Activated T-helper 9 cell treated with anti-CD3 and anti-CD28 coated beads, Interleukin-2, amount 50 U/mL, for 16 hours (primary cell): ENCODE measurements at regions not wholly inside any gene's neighbourhood (a gene's known extent, or its start where the extent isn't known, plus 50 kb on each side); places are given as distances from the start of the nearest gene placed in this dataset.
"Not testable (repeated sequence)": the region's sequence is repeated elsewhere in the genome, so short reads cannot be mapped to it uniquely, and the experiment has no call there.

Experiments used
- DNase-seq: peaks from one replicate; pipeline ENCODE4 v3.0.0-alpha.2; 2020; ENCODE audit warnings: low read depth

GRCh38 chr10:33473688-33474087 is 139.2 kb upstream of the NRP1 start:
- DNase-seq: no peak

DNA sequence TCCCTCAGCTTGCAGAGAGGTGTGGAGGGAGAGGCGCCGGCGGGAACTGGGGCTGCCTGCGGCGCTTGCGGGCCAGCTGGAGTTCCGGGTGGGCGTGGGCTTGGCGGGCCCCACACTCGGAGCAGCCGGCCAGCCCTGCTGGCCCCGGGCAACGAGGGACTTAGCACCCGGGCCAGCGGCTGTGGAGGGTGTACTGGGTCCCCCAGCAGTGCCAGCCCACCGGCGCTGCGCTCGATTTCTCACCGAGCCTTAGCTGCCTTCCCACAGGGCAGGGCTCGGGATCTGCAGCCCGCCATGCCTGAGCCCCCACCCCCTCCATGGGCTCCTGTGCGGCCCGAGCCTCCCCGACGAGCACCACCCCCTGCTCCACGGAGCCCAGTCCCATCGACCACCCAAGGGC is 133.5 kb upstream of the NRP1 start:
- DNase-seq: not testable (repeated sequence)

DNA sequence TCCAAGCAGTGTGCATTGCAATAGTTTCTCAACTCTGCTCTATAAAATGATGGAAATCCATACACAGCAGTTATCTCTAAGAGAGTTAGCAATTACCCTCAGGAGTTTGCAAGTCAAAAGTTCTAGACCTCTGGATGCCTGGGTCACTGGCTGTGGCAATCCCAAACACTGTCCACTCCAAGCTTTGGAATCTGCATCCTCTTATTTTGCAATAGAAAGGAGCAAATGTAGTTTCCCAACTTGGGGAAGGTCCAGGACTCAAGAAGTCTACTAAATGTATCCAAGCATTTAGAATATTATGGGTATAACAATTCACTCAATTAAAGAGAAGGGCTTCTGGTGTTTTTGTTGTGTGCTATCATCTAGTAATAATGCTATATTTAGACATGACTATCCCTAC is 131.3 kb upstream of the NRP1 start:
- DNase-seq: no peak

- DNase-seq: no peak
These were observed 128.5 kb upstream of the NRP1 start for GRCh38 chr10:33463011-33463410.

DNA sequence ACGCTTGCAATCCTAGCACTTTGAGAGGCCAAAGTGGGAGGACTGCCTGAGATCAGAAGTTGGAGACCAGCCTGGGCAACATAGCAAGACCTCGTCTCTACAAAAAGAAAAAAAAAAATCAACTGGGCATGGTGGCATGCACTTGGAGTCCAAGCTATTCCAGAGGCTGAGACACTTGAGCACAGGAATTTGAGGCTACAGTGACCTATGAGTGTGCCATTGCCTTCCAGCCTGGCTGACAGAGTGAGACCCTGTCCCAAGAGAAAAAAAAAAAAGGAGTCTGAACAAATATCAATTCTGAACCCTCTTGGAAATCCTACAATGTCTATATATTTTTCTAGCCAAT is 126.8 kb upstream of the NRP1 start:
- no peak for DNase-seq

GRCh38 chr10:33460505-33461294 is 126.2 kb upstream of the NRP1 start:
- no peak for DNase-seq

DNA sequence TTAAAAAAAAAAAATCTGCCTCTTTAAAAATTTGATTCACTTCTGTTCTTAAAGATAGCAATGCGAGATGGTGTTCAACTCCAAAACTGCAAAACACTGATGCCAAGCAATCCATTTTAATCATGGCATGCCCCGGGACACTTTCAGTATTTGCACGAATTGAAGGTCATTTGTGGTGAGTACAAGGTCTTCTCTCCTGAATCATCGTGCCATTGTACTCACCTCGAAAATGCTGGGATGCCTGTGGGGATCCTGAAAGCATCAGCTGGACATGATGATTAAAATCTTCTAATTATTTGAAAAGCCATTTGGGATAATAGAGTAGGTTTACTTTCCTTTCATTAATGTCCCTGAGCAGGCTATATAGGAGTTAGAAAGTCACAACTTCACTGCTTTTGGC is 125.1 kb upstream of the NRP1 start:
- DNase-seq: no peak

DNA sequence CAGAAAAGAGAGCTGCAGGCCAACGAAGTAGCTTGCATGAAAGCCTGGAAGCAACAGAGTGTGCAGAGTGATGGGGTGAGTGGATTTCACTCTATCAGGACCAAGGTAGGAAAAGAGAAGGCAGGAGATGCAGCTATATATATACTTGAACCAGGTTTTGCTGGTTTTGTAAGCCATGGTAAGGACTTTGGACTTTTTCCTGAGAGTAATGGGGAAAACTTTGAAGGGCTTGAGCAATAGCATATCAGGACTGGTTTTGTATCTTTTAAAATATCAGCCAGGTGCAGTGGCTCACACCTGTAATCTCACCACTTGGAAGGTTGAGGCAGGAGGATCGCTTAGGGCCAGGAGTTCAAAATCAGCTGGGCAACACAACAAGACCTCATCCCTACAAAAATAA is 120.6 kb upstream of the NRP1 start:
- no peak for DNase-seq

GRCh38 chr10:33454554-33454953 is 120.1 kb upstream of the NRP1 start:
- DNase-seq: no peak

DNA sequence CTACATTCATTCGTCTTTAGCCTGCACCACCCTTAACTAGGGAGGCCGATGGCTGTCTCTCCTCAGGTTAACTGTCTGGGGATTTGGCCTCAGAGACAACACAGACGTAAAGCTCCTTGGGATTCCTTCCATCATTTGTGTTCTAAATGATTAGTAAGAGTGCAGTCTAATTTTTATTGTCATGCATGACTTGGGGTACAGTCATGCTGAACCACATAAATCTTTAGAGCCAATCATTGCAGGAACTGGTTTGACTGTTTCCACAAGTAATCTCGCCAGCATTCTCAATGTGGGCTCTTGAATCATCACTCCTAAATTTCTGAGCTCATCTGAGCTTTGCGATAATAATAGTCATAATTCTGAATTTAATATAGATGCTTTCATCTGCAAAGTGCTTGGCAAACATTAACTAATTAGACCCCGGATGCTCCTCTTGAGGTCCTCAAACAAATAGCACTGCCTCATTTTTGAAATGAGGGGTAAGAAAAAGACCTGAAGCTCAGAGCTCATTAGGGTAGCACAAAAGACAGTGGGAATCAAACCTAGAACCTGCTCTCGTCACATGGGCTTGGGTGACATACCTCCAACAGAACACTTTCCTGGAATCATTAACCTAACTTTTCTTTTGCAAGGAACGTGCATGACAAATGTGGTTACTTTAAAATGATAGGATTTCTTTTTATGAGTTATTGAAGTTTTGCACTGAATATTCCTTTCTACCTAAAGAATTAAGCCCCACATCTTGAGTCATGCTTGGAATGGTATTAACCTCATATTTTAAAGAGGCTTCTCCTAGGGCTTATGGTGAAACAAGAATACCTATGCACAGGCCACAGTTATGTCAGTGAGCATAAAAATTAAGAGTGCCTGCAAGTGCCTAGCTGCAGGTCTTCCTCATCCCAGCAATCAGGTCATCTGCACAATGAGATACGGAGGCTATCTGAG is 118.9 kb upstream of the NRP1 start:
- no peak for DNase-seq

- DNase-seq: no peak
These were observed 114.1 kb upstream of the NRP1 start for GRCh38 chr10:33448421-33449140.

DNA sequence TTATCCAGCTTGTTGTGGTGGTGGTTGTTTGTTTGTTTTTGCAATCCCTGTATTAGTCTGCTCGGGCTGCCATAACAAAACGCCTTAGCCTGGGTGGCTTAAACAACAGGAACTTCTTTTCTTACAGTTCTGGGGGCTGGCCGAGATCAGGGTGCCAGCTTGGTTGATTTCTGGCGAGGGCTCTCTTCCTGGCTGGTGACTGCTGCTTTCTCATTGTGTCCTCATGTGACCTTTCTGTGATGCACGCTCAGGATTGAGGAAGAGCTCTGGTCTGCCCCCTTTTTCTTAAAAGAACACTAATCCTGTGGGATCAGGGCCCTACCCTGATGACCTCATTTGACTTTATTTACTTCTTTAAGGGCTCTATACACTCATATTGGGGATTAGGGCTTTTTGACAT is 107.1 kb upstream of the NRP1 start:
- no peak for DNase-seq

- no peak for DNase-seq
These were observed 100.5 kb upstream of the NRP1 start for GRCh38 chr10:33434933-33435332.

- DNase-seq: no peak
These were observed 94.2 kb upstream of the NRP1 start for GRCh38 chr10:33428682-33429081.

- DNase-seq: no peak
These were observed 88.7 kb upstream of the NRP1 start for GRCh38 chr10:33423154-33423529.

DNA sequence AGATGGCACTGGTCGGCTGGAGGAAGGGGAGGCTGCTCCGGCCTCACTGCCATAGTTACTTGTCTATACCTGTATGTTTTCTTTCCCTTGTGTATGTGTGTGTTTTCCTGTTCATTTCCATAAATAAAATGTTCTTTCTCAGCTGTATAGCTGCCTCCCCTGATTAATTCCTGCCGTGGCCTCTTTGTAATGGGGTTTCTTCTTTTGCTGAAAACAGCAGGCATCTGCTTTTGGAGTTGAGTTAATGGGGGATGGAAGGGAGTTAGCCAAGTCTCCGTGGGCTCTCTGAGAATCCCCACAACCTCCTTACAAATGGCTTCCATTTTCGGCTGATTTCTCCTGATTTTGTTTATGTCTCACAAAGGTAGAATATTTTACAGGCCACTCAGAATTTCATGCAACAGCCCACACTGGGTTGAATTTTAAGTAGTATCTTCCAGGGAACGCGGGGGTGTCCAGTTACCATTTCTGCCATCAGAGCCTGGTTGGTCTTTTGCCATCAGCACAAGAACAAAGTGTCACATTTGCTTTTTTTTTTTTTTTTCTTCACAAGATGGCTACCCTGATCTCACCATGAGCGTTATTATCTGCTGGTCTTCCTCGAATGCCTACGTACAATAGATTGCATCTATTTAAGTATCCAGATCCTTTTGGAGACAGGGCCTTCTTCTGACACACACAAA is 88.1 kb upstream of the NRP1 start:
- no peak for DNase-seq

DNA sequence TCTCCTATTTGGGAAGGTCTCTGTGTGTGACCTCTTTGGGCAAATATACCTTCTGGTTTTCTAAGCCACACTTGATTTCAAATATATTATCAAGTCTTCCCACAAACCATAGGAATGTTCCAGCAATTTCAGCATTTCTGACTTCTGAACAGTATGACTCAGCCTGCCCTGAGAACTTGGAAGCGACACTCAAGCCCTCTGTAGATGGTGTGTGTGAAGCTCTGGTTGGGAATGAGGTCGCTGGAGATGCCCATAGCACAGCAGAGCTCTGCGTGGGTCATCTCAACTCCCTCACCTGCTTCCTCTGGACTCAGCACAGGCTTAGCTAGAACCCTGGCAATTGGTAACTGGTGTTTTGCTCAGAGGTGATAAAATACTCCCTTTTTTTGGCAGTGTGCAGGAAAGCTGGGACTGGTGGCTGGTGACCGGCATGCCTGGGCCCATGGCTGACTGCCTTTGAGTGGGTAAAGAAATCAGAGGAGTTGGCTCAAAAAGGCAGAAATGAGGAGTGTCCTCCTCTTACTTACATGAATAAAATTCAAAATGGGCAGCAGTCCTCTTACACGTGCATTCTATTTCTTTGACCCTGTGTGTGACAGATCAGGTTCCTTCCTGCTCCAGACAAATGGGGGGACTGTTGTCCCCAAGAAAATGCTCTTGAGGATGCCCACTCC is 87.5 kb upstream of the NRP1 start:
- DNase-seq: no peak

DNA sequence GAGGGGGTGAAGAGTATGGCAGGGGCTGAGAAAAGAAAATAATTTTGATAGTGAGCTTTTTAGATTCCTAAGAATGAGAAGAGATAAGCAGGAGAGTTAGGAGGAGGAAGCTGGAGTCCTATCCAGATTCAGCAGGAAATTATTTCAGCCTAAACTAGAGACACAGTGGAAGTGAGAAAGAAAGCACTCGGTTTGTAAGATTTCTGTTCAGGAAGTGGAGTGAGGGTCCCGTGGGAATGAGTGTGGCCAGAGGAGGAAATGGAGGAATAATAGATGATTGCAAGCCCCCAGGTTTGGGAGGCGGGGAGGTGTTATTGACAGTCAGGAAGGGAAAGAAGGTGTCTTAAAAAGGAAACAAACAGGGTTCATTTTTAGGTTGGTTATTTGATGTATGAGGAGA is 84.8 kb upstream of the NRP1 start:
- no peak for DNase-seq

DNA sequence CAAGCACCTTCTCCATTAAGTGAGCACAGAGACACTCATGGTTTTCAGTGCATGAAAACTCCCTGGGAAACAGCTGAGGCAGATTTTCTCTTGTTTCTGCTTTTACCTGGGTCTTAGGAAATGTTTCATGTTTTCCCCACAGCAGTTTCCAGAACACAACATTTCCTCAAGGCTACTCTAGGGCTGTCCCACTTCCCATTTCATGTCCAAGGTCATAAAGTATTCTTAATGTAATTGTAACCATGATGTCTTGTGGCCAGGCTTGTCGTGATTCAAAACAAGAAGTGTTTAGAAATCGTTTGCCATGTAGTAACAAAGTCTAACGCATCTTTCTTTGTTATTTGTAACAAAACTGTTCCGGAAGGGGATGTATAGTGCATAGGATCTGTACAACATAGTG is 83.8 kb upstream of the NRP1 start:
- DNase-seq: no peak

- no peak for DNase-seq
These were observed 82.2 kb upstream of the NRP1 start for GRCh38 chr10:33416691-33417090.

GRCh38 chr10:33416209-33416608 is 81.7 kb upstream of the NRP1 start:
- no peak for DNase-seq

DNA sequence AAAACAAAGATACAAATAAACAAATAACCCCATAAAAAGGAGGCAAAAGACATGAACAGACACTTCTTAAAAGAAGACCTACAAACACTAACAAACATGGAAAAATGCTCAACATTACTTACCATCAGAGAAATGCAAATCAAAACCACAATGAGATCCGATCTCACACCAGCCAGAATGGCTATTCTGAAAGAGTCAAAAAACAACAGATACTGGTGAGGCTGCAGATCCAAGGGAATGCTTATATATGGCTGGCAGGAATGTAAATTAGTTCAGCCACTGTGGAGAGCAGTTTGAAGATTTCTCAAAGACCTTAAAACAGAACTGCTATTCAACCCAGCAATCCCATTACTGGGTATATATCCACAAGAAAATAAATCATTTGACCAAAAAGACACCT is 80.4 kb upstream of the NRP1 start:
- no peak for DNase-seq
